ENCODE measurements at regions not wholly inside any gene's neighbourhood (a gene's known extent, or its start where the extent isn't known, plus 50 kb on each side); places are given as distances from the start of the nearest gene placed in this dataset.

DNA sequence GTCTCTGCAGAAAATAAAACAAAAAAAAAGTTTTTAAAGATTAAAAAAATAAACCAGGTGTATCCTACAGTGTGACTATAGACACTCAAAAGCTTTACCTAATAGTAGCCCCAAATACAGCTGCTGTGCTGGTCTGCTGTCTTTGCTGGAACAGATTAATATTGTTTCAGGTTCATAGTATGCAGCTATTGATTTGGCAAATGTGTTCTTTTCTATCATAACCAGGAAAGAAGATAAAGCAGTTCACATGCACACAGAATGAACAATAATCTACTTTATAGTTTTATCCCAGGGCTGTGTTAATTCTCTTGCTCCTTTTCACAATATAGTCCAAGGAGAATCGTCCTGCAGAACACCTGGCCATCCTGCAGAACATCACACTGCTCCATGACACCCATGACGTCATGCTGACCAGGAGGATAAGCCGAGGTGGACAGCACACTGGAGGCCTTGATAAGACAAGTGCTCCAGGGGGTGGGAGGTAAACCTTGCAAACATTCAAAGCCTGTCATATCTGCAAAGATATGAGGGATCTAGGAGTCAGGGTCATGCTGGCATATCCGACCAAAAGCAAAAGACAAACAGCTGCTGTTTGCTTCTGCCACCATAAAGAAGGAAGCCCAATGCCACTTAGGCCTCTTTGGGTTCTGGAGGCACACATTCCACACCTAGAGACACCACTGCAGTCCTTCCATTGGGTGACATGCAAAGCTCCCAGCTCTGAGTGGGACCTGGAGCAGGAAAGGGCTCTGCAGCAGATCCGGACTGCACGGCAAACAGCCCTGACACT is 86.1 kb upstream of the SLC2A1 start:
- Mint-ChIP-seq H3K27me3 (ENCODE audit: low read depth) (no peaks in the 10 kb centered on the region), H3K9me3 (peaks cover 2% of the 10 kb centered on the region), H3K4me3 (no peak overlapping the region), H3K4me1 (no peaks in the 10 kb centered on the region), H3K27ac (ENCODE audit: unreplicated experiment) (no peak overlapping the region), H3K36me3 (ENCODE audit: low read depth) (no peaks in the 10 kb centered on the region)
- TF ChIP-seq, protein P1, sequence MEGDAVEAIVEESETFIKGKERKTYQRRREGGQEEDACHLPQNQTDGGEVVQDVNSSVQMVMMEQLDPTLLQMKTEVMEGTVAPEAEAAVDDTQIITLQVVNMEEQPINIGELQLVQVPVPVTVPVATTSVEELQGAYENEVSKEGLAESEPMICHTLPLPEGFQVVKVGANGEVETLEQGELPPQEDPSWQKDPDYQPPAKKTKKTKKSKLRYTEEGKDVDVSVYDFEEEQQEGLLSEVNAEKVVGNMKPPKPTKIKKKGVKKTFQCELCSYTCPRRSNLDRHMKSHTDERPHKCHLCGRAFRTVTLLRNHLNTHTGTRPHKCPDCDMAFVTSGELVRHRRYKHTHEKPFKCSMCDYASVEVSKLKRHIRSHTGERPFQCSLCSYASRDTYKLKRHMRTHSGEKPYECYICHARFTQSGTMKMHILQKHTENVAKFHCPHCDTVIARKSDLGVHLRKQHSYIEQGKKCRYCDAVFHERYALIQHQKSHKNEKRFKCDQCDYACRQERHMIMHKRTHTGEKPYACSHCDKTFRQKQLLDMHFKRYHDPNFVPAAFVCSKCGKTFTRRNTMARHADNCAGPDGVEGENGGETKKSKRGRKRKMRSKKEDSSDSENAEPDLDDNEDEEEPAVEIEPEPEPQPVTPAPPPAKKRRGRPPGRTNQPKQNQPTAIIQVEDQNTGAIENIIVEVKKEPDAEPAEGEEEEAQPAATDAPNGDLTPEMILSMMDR (conservative IDR thresholded peaks at IDR 0.05), result no peak
- DNase-seq (ENCODE audit: low read depth, low spot score), result no peak

DNA sequence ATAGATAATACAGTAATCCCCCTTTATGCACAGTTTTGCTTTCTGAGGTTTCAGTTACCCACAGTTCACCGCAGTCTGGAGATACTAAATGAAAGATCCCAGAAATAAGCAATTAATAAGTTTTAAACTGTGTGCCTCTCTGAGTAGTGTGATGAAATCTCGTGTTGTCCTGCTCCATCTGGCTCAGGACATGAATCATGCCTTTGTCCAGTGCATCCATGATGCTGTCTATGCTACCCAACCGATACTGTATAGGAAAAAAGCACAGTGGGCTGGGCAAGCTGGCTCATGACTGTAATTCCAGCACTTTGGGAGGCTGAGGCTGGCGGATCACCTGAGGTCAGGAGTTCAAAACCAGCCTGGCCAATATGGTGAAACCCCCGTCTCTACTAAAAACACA is 85.0 kb upstream of the SLC2A1 start:
- TF ChIP-seq, protein P1 (conservative IDR thresholded peaks at IDR 0.05), result no peak
- peaks cover 2% of the 10 kb centered on the region for H3K9me3 Mint-ChIP-seq
- no peak overlapping the region for H3K4me3 Mint-ChIP-seq
- peaks cover 9% of the 10 kb centered on the region for H3K4me1 Mint-ChIP-seq
- DNase-seq (ENCODE audit: low read depth, low spot score), result no peak
- H3K27me3 Mint-ChIP-seq (ENCODE audit: low read depth), result no peaks in the 10 kb centered on the region
- H3K36me3 Mint-ChIP-seq (ENCODE audit: low read depth), result no peaks in the 10 kb centered on the region
- H3K27ac Mint-ChIP-seq (ENCODE audit: unreplicated experiment), result no peak overlapping the region

DNA sequence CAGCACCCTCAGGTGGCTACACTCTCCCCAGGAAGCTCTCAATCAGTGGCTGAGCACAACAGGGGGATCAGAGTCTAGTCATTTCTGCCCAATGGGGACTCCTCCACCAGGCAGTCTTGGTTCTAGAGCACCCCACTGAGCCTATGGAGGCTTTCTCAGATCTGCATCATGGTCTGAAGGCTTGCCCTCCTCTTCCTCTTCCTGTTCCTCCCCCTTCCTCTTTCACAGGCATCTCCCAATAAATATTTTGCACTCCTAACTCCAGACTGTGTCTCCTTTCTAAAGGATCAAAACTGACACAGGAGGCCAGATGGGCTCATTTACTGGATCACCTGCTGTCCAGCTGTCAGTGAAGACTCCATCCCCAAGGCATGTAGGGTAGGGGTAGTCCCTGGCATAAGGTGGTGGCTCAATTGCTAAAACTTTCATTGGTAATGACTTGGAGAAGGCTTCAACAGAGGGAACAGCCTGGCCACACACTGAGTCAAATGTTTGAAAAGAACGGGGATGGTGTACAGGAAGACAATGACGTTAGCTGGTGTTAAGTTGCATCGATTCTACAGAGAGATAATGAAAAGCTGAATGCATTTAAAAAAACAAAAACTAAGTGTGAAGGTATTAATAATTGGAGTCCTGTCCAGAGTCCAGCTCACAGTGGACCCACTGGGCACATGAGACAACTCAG is 84.2 kb upstream of the SLC2A1 start:
- Mint-ChIP-seq H3K27me3 (ENCODE audit: low read depth) (no peaks in the 10 kb centered on the region), H3K36me3 (ENCODE audit: low read depth) (no peaks in the 10 kb centered on the region), H3K9me3 (peaks cover 2% of the 10 kb centered on the region), H3K4me1 (peaks cover 17% of the 10 kb centered on the region), H3K4me3 (no peak overlapping the region), H3K27ac (ENCODE audit: unreplicated experiment) (no peak overlapping the region)
- no peak for DNase-seq (ENCODE audit: low read depth, low spot score)
- TF ChIP-seq, protein P1 (conservative IDR thresholded peaks at IDR 0.05), result no peak

DNA sequence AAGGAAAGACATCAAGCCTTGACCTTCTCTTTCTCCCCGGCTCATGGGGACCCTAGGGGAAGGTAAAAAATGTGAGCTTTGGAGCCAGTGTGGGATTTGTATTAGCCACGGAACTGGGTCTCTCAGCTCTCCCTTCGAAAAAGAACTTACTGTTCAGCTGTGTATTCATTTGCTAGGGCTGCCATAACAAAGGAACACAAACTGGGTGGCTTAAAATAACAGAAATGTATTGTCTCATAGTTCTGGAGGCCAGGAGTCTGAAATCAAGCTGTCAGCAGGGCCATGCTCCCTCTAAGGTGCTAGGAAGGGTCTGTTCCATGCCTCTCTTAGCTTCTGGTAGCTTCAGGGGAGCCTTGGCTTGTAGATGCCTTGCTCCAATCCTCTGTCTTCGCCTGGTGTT is 83.5 kb upstream of the SLC2A1 start:
- Mint-ChIP-seq H3K4me1 (peaks cover 24% of the 10 kb centered on the region), H3K36me3 (ENCODE audit: low read depth) (no peaks in the 10 kb centered on the region), H3K27me3 (ENCODE audit: low read depth) (no peaks in the 10 kb centered on the region), H3K27ac (ENCODE audit: unreplicated experiment) (no peak overlapping the region), H3K4me3 (no peak overlapping the region), H3K9me3 (peaks cover 2% of the 10 kb centered on the region)
- no peak for DNase-seq (ENCODE audit: low read depth, low spot score)
- TF ChIP-seq, protein P1 (conservative IDR thresholded peaks at IDR 0.05), result no peak

DNA sequence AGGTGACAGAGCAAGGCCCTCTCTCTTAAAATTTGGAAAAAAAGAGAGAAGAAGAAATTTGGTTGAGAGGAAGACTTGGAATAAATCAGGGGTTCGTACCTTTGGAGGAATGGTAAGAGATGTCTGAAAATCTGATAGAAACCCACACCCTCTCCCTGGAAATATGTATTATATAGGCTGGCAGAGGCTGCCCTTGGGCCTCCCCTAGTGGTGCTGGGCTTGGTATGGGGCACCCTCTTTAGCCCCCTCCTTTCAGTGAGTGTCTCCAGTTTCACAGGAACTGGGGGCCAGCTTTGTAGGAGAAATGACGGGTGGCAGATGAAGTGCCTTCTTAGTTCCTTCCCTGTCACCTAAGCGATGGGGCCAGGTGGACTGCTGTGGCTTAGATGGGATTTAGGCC is 82.9 kb upstream of the SLC2A1 start:
- Mint-ChIP-seq H3K27me3 (ENCODE audit: low read depth) (no peaks in the 10 kb centered on the region), H3K27ac (ENCODE audit: unreplicated experiment) (no peak overlapping the region), H3K4me3 (no peak overlapping the region), H3K4me1 (peaks cover 29% of the 10 kb centered on the region), H3K36me3 (ENCODE audit: low read depth) (no peaks in the 10 kb centered on the region), H3K9me3 (peaks cover 2% of the 10 kb centered on the region)
- DNase-seq (ENCODE audit: low read depth, low spot score), result no peak
- TF ChIP-seq, protein P1 (conservative IDR thresholded peaks at IDR 0.05), result no peak
